AG08396 (cell line): ENCODE measurements at regions not wholly inside any gene's neighbourhood (a gene's known extent, or its start where the extent isn't known, plus 50 kb on each side); places are given as distances from the start of the nearest gene placed in this dataset.
"Not testable (repeated sequence)": the region's sequence is repeated elsewhere in the genome, so short reads cannot be mapped to it uniquely, and the experiment has no call there.

Experiments
- DNase-seq: peaks from one replicate; pipeline ENCODE4 v3.0.0; 2012; ENCODE audit warnings: low spot score, mixed read lengths

DNA sequence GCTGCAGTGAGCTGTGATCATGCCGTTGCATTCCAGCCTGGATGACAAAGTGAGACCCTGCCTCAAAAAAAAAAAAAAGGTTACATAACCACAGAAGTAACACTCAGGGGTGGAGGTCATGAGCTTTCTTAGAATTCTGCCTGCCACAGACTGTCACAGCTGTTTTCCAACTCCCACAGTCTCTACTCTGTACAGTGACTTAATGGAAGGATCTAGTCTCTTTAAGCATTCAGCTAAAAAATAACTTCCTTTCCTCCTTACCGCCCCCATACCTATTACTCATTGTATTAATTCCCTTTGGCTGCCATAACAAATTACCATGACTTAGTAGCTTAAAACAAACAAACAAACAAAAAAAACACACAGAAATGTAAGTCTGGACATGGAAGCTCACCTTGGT, 99.6 kb upstream of the UBE2E1 start:
- no peak for DNase-seq

DNA sequence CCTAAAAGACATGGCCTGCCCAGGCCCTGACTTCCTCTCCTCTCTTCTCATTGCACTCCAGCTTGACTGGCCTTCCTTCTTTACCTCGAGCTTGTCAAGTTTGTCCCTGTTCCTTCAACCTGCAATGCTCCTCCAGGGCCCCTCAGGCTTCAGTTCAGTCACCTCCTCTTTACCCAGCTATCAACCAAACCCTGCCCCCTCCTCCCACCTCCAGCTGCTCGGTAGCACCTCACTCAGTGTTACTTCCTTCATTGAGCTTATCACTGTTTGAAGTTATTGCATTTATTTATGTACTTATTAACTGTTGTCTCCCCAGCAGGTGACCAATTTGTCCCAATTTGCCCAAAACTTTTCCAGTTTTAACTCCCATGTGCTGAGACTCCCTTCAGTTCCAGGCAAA, 95.8 kb upstream of the UBE2E1 start:
- no peak for DNase-seq

GRCh38 chr3:23710555-23710954, 95.2 kb upstream of the UBE2E1 start:
- peak; percentile 83 for DNase-seq

- no peak for DNase-seq
These were observed 93.8 kb upstream of the UBE2E1 start for GRCh38 chr3:23711916-23712494.

GRCh38 chr3:23712656-23713559, 92.8 kb upstream of the UBE2E1 start:
- peak; percentile 39 for DNase-seq

- no peak for DNase-seq
These were observed 92.1 kb upstream of the UBE2E1 start for GRCh38 chr3:23713641-23714040.

DNA sequence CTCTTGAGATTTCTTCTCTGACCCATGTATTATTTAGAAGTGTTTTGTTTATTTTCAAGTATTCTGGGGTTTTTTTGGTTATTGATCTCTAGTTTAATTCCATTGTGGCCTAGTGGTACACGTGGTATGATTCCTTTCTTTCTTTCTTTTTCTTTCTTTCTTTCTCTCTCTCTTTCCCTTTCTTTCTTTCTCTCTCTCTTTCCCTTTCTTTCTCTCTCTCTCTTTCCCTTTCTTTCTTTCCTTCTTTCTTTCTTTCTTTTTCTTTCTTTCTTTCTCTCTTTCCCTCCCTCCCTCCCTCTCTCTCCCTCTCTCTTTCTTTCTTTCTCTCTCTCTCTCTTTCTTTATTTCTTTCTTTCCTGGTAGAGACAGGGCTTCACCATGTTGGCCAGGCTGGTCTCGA, 85.7 kb upstream of the UBE2E1 start:
- no peak for DNase-seq

DNA sequence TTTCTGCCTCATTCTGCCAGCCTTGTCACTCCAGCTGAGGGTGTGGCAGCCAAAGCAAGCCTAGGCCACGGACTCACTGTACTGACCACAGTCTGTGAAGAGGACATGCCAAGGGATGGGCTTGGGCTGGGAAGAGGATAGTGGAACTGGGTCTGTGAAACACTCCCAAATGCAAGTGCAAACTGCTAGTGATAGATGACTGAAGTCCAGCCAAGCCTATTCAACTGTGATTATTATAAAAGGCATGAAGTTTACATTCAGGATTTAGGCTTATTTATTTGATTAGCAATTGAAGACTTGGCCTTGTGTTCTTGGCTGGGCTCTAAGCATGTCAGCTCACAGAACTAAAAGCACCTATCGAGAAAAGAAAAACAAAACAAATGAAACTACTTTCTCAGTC, 84.9 kb upstream of the UBE2E1 start:
- no peak for DNase-seq

DNA sequence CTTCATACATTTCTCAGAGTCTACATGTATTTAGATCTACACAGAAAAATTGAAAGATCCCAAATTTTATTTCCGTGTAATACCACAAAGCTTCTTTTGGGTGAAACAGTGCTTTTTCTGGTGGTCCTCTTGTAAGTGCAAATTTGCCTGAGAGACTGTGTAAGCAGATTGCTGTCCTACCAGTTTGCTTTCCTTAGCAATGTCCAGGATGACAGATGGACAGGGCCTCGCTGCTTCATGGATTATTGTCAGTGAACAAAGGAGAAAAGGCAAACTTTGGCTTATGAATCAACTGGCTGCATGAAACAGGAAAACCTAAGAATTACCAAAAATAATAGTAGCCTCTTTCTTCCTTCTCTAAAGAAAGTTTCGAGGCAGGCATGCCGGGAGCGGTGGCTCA, 82.6 kb upstream of the UBE2E1 start:
- no peak for DNase-seq

GRCh38 chr3:23723930-23724329, 81.8 kb upstream of the UBE2E1 start:
- DNase-seq, result no peak

DNA sequence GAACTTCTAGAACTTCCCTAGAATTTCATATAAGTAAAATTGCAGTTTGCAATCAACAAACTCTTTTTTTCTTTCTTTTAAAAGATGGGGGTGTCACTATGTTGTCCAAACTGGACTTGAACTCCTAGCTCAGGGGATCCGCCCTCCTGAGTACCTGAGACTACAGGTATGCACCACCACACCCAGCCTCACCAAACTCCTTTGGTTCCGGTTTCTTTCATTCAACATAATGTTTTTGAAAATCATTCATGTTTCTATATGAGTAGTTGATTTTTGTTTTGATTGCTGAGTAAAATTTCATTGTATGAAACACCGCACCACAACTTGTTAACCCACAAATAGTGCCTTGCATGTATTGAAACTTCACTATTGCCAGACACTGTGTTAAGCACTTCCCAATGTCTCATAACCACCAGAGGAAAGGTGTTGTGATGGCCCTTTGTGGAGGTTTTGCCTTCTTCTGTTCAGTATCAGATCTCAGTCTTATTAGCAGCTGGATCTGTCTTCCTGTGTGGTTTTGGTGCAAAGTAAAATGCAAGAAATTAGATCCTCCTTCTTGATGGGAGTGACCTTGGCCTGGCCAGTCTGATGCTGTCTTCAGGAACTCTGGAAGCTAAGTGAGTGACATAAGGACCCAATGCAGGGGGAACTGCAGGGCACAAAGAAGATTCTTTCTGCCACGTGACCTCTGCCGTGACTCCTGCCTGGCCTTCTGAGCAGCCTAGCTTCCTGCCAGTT, 78.8 kb upstream of the UBE2E1 start:
- no peak for DNase-seq

GRCh38 chr3:23728601-23729117, 77.1 kb upstream of the UBE2E1 start:
- peak; percentile 25 for DNase-seq

DNA sequence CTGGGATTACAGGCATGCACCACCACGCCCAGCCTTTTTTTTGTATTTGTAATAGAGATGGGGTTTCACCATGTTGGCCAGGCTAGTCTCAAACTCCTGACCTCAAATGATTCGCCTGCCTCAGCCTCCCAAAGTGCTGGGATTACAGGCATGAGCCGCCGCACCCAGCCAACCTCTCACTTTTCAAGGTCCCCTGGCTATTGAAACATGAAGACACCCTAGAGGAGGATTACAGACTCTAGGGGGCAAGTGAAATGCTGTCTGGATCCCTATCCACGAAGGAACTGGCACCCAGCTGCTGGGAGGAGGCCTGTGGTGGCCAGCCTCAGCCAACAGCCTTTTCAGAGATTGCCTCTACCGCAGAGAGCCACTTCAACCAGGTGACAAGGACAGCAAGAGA, 76.4 kb upstream of the UBE2E1 start:
- not testable (repeated sequence) for DNase-seq

DNA sequence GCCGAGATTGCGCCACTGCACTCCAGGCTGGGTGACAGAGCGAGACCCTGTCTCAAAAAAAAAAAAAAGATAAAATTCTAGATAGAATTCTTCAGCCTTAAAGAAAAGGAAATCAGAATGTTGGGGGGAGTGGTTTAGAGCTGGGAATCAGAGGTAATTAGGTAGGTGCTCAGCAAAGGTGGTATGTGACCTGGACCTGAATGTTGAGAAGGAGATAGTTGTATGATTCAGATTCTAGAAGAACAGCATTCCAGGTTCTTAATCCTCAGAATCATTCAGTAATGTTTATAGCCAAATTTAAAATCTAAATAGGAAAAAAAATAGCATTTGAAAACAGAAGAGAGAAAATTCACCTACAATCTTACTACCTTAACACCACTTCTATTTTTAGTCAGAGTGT, 71.3 kb upstream of the UBE2E1 start:
- DNase-seq, result no peak

DNA sequence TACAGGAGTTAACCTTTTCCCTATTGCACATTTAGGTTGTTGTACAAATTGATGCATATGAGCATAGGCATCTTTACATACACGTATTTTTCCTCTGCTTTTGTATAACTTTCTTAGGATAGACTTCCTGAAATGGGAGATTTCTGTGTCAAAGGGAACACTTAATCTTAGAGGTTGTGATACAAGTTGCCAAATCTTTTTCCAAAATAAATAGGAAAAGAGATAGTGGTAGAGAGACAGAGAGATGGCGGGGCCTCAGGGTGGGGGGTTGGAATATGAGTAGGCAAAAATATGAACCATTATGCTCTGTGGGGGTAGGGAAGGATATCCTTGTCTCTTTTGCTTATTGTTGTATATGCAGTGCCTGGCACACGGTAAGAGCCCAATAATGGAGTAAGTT, 70.7 kb upstream of the UBE2E1 start:
- DNase-seq, result no peak

DNA sequence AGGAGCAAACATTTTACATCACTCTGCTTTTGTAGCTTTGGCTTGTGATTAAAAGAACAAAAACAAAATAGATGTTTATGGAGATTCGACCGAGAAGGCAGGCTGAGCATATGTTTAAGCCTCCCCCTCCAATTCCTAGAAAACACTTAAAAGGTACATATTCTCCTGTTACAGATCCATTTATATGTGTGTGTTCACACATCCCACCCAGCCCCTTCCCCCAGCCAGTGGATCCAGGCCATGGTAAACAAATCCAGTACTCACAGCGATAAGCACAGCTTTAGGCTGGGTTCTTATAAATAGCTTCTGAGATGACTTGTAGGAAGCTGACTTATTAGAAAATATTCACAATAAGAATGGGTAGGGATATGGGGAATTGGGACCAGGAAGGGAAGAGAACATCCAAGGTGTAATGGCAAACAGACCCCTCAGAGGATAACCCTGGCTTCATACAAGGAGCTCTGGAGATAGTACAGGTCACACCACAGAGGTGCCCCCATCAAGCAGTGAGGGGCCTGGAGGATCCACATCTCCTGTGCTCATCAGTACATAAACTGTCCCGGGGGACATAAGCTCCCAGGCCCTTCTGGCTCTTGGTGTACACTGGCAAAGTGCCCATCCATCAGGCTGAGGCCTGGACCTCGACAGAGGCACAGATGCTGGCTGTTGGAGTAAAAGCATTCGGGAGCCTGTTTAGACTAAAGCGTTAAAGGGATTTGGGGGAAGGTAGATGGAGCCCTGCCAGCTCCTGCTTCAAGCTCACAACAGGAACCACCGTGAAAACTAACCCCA, 70.0 kb upstream of the UBE2E1 start:
- DNase-seq, result no peak

DNA sequence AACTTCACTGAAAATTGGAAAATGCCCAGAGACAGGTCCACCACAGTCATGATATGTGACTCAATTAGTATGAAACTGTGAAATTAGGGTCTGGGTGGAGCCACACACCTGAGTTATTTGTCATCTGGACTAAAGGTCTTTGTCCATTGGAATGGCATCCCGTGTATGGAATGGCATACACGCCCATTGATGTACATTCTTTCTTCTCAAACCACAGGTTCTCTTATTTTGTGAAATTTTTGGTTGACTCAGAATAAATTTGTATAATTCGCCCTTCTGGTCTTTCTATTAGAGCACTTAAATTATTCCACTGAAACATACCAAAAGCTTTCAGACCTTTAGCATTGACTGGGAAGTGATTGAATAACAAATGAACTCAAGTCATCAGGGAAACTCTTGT, 66.8 kb upstream of the UBE2E1 start:
- no peak for DNase-seq

DNA sequence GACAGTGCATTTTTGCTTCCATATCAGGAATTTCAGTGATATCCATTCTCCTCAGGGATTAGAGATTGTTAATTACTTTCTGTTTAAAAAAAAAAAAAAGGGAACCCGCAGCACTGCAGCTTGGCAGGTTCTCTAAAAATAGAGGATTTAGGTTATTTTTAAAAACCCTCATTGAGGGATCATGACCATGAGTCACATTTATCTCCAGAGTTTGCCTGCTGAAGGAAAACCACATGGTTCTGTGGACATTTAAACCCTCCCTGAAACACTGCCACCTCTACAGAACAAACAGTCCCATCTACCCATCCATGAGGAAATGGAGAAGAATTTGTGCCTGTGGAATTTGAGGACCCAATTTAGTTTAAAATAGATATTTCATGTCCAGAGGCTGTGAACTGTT, 66.2 kb upstream of the UBE2E1 start:
- DNase-seq, result peak; percentile 61

GRCh38 chr3:23740517-23740965, 65.2 kb upstream of the UBE2E1 start:
- no peak for DNase-seq

GRCh38 chr3:23741036-23741706, 64.6 kb upstream of the UBE2E1 start:
- no peak for DNase-seq

DNA sequence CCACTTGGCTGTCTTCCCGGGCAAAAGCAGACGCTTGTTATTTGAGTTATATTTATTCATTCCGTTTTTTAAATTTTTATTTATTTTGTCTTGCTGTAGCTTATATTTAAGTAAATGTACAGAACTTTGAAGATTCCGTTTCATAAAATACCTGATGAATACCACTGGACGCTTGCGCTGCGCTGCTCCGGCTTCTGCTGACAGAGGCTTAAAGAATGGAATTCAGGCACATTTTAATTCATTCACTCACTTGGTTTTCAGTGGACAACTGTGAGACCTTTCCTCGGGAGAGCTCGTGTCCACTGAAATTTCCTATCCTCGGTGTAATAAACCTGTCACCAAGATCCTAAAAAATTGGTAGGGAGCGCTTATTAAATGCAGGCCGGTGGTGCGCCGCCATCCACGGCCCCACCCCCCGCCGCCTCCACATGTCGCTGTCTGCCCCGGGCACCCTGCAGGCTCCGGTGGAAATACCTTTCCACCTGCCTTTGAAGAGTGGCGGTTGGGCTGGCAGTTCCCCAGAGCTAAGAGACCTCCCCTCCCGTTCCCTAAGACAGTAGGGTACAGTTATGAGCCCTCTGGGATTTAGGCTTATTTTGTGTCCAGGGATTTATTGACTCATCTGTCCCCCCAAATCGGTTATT, 62.5 kb upstream of the UBE2E1 start:
- DNase-seq, result no peak
